HG03175 (cell line): ENCODE measurements at regions not wholly inside any gene's neighbourhood (a gene's known extent, or its start where the extent isn't known, plus 50 kb on each side); places are given as distances from the start of the nearest gene placed in this dataset.

Experiments
- ATAC-seq: cut with Tn5 transposase; IDR thresholded peaks from one replicate; pipeline ENCODE4 v1.9.1; 2021; ENCODE audit warnings: mild to moderate bottlenecking, moderate library complexity; ENCODE audit not compliant: unreplicated experiment

DNA sequence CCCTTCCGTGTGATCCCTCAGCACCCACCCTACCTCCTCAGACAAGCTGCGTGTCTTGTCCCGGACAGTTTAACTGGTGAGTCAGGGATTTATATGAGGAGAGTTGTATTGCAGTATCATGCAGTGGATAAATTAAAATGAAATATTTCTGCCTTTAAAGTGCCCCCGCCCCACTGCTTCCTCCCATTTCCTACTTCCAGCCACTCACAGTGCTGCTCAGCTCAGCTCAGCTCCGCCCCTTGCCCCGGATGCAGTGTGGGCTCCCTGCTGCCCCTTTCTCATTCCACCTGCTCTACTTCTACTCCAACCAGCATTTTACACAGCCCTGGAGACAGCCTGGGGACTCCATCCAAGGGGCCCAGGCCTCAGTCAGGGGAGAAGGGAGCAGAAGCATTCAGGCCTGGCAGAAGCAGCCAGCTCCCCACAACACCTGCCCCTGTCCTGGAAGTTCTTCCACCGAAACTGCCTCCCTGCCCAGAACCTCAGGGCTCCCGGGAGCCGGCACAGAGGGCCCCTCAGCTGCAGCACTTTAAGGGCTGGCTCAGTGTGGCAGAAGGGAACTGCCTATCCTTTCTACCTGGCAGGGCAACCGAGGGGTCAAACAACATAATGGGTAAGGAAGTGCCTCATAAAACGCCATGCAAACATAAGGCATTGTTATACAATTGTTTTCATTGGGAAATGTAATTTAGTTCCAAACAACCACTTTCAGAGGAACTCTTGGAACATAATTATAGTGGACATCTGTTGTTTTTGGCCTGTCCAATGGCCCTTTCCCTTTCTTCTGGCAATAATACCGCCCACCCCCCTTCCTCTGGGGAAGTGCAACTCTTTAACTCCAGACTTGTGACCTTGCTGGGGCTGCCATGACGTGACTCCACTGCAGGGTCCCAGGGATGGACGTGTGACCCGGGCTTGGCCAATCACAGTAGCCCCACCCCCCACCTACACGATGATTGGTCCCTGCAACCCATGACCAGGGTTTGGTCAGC is 102.3 kb downstream of the LIPG start:
- no peak for ATAC-seq

DNA sequence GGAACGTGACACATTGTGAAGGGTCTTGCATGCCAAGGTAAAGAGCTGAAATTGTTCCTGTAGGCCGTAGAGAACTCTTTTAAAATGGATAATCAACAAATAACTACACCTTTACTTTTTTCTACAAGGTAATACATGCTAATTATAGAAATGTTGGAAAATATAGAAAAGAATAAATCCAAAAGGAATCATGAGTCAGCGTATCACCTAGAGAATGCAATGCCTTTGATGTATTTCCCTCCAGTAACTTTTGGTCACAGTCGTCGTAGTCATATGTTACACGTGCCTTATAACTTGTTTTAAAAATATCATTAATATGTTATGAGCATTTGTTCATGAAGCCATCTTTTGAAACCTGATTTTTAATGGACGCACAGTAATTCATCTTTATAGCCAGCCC is 100.6 kb downstream of the LIPG start:
- ATAC-seq: no peak

DNA sequence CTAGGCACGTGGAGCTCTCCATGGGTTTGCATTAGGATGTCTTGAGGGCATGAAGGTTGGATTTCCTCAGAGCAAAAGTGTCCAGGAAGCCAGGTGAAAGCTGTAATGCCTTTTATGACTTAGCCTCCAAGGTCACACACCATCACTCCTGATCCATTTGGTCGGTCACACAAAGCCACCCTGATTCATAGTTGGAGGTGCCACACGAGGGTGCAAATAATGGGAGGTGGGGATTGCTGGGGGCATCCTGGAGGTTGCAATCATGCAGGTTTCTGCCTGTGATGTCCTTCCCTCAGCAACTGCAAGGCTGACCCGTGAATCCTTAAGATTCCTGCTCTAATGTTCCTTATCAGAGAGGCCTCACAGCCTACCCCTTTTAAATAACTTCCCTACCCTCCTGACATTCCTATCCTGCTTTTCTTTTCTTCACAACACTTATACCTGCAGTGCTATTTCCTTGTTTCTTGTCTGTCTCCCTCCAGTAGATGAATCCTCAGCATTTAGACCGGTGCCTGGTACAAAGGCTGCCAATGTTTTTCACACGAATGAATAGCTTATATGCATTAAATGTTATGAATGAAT is 97.1 kb downstream of the LIPG start:
- ATAC-seq: no peak

DNA sequence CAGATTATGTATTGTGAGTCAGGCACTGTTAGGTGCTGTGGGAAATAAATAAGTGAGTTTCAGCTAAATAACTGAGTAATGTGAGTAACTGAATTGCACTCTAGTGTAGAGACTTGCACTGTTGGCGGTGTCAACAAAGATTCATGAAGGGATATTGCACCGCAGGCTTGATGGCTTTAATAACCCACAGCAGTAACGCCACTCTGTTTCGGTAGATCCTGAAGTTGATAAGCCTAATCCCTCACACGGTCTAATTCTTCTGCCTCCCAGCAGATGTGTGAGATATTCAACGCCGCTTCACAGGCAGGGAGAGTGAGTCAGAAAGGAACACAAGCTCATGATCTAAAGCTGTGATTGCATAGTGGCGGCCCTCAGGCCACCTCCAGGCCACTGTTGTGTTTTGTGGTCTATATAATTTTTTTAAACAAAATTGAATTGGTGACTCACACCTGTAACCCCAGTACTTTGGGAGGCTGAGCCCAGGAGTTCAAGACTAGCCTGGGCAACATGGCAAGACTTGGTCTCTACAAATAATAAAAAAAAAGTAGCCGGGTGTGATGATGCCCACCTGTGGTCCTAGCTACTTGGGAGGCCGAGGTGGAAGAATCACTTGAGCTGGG is 94.3 kb downstream of the LIPG start:
- ATAC-seq: no peak

DNA sequence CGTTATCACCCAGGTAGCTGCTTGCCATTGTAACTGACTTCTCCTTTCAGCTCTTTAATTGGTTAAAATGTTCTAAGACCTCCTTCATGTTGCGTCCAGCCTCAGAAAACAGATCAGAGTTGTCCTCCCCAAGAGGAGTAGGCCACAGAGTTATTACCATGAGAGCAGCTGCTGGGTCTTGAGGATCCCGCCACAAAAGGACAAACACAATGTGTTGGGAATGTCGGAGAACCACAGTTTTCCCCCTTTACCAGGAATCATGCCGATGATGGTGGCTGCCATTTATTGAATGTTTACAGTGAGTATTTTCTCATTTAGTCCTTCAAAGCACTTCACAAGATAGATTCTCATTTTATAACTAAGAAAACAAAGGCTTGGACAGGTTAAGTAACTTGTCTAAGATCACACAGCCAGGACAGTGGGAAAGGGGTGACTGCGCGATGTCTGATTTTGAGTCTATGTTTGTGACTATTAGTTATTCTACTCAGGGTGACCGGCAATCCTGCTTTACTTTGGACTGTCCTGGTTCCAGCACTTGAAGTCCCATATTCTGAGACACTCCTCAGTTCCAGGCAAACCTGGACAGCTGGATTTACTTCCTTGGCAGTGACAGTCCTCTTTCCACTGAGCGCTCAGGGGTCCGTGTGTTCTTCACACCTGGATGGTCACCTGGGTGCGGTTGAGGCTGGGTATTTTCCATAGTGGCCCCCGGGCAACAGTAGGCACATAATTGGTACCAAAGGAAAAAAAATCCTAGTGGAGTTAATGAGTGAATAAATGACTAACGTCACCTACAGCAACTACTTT is 93.6 kb downstream of the LIPG start:
- no peak for ATAC-seq

DNA sequence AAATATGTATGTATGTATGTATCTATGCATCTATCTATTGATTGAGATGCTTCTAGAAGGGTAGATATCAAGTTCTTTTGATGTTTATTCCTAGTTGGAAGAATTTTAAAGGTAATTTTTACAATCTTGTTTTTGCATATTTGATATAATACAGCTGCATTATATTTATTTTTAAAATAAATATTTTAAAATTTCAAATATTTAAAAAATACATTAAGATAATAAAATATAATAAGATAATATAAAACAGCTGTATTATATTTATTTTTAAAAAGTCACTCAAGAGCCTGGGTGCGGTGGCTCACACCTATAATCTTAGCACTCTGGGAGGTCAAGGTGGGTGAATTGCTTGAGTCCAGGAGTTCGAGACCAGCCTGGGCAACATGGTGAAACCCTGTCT is 92.5 kb downstream of the LIPG start:
- ATAC-seq: no peak

DNA sequence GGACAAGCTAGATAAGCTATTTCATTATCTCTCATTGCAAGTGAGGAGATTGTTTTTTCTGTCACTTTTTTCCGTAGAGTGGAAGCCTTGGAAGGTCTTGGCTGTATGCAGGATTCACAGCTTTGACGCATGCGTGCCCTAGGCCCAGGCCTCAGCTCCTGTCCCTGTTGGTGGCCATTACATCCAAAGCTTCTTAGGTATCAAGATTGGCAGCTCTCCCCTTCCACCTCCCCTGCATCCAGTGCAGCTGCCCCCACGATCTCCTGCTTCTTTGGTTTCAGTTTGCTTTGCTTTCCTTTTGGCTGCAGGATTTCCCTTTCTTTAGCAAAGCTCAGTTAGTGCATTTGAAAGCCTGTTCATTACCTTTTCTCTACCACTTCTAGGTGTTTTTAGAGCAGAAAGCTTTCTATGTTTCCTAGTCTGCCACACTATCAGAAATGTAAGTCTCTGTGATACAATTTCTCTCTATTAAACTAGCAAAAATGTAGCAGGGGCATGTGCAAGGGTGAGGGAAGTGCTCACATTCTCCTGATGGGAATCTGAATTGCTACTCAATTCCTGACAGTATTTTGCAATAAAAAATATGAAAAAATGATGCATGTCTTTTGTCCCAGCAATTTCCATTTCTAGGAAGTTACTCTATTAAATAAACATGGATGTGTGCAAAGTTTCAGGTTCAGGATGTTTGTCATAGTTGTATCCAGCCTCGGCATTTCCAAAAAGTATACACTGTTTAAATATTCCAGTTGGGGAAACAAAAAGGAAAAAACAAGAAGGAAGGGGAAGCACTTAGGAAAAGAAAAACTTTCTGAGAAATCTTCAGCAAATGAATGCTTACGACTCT is 91.2 kb downstream of the LIPG start:
- ATAC-seq: no peak

DNA sequence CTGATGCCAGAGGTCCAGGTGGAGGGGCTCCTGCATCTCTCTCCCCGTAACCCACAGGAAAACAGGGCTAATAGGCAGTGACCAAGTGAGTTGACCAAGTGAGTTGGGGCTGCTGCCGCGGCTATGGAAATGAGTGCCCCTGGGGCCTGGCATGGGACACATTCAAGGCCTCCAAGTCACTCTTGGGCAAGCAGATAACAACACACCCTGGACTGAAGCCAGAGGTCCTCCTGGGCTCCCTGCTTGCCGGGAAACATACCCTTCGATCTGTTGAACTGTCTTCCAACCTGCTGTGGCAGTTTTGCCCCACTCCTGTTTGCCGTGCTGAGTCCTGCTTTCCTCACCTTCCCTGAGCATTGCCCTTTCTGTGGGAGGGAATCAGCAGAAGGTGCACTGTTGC is 89.2 kb downstream of the LIPG start:
- ATAC-seq: no peak

DNA sequence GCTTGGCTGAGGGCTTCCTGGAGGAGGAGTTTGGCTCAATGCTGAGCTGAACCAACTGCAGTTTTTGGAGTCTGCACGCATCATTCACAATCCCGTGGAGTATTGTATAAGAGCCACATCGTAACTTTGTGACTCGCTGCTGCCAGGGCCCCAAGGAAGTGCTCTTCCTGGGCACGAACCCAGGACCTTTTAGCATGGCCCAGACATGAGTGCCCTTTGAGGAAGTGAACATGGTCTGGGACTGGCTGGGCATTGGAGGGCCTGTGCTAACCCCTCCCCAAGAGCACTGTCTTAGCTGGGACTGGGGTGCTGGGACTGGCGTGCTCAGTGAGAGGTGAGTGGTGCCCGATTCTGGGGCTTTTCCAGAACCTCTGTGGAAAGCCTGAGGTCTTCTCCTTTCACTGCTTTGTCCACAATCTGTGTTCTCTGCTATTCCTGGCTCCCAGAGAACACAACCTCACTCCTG is 88.6 kb downstream of the LIPG start:
- no peak for ATAC-seq

DNA sequence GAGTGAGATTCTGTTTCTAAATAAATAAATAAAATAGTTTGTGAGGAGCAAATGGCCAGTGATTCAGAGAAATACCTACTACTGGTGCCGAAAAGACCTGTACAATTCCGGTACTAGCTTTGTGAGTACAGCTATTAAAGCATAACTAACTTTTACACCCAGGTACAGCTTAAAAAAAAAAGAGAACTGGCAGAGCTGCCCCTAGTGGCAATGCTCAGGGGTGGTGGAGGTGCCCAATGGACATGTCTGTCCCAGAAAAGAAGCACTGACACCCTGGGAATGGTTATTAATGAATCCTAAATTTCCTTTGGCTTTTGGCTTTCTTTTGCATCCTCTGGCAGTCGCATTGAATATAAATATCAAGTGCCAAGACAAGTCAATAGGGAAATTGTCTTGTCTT is 87.0 kb downstream of the LIPG start:
- no peak for ATAC-seq
